ENCODE measurements at regions not wholly inside any gene's neighbourhood (a gene's known extent, or its start where the extent isn't known, plus 50 kb on each side); places are given as distances from the start of the nearest gene placed in this dataset.

DNA sequence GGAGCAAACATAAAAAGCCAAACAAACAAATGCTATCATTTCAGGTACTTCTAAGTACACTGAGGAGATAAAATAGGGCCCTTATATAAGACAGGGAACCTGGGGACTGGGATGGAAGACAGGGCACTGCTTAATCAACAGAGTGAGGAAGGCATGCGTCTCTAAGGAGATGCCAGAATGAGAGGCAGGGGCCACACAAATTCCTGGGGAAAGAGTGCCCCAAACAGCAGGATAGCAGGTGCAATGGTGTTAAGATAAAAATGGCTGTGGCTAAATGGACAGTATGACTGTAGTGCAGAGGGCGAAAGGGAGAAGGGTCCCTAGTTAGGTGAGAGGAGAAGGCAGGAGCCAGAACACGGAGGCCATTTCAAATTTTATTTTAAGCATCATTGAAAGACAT lies 113.9 kb downstream of the ZBTB18 start:
- no peak for TF ChIP-seq CTCF (conservative IDR thresholded peaks at IDR 0.05)
- H3K27ac ChIP-seq = no peak overlapping the region

DNA sequence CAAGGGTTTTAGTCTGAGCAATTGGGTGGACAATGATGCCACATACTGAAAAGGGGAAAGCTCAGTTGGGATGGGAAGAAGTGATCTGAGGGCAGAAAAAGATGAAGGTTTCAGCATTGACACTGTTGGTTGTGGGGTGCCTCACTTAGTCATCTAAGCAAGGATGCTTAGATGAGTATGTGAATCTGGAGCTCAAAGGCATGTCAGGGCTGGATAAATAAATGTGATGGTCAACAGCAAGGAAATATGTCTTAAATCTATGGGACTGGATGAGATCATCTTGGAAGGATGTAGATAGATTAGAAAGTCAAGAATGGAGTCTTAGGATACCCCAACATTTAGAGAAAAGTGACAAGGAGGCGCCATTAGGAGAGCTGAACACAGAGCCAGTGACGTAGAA lies 114.6 kb downstream of the ZBTB18 start:
- no peak overlapping the region for H3K27ac ChIP-seq

GRCh38 chr1:244171241-244171985 lies 120.3 kb downstream of the ZBTB18 start:
- TF ChIP-seq CTCF (conservative IDR thresholded peaks at IDR 0.05) = no peak
- no peak overlapping the region for H3K27ac ChIP-seq

More for the DNA sequence above, 114.6 kb downstream of the ZBTB18 start:
- TF ChIP-seq CTCF (conservative IDR thresholded peaks at IDR 0.05) = no peak

GRCh38 chr1:244173240-244173639 lies 122.2 kb downstream of the ZBTB18 start:
- no peak for TF ChIP-seq CTCF (conservative IDR thresholded peaks at IDR 0.05)

GRCh38 chr1:244173769-244174168 lies 122.7 kb downstream of the ZBTB18 start:
- no peak for TF ChIP-seq CTCF (conservative IDR thresholded peaks at IDR 0.05)
- no peak overlapping the region for H3K27ac ChIP-seq

More at GRCh38 chr1:244173240-244173639, 122.2 kb downstream of the ZBTB18 start:
- no peak overlapping the region for H3K27ac ChIP-seq

- no peak for TF ChIP-seq CTCF (conservative IDR thresholded peaks at IDR 0.05)
Observed at GRCh38 chr1:244174922-244175521, 123.9 kb downstream of the ZBTB18 start.

DNA sequence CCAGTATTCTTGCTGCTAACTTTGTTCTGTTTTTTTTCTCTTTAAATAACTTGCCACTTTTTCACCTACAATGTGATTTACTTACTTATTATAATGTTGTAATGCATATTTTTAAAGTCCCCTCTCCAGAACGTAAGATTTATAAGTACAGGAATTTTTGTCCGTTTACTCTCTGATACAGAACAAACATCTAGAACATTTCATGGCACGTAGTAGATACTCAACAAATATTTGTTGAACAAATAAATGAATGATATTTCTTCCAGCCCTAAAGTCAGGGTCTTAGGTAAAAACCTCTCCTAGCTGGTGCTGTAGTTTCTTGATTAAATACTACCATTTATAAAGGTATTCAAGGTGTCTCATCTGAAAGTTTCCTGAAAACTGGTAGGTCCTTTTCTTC lies 125.1 kb downstream of the ZBTB18 start:
- no peak overlapping the region for H3K27ac ChIP-seq
- TF ChIP-seq CTCF (conservative IDR thresholded peaks at IDR 0.05) = no peak

More at GRCh38 chr1:244174922-244175521, 123.9 kb downstream of the ZBTB18 start:
- no peak overlapping the region for H3K27ac ChIP-seq
